ENCODE measurements at regions not wholly inside any gene's neighbourhood (a gene's known extent, or its start where the extent isn't known, plus 50 kb on each side); places are given as distances from the start of the nearest gene placed in this dataset.
A peak's percentile ranks its signal among the peaks of the same experiment; 100 is the strongest.

GRCh38 chr6:14746139-14746837, 499.6 kb upstream of the JARID2 start:
- TF ChIP-seq ZNF248 (tag by site-specific recombination; IDR thresholded peaks at IDR 0.05) (no peak), ZNF426 (tag by site-specific recombination; IDR thresholded peaks at IDR 0.05) (no peak), ZNF146 (tag by site-specific recombination; IDR thresholded peaks at IDR 0.05) (no peak), BCL11A (tag by site-specific recombination; IDR thresholded peaks at IDR 0.05; ENCODE audit: low read depth) (no peak), ZNF175 (tag by site-specific recombination; IDR thresholded peaks at IDR 0.05) (no peak), ZSCAN5A (tag by site-specific recombination; IDR thresholded peaks at IDR 0.05) (no peak), SETDB1 (IDR thresholded peaks at IDR 0.05; ENCODE audit: insufficient read length, low read length) (peak; percentile 33), HOXA7 (CRISPR knock-in tag; IDR thresholded peaks at IDR 0.05; ENCODE audit: borderline replicate concordance) (no peak), ZNF529 (tag by site-specific recombination; IDR thresholded peaks at IDR 0.05; ENCODE audit: insufficient replicate concordance) (peak; percentile 99), ZNF704 (tag by site-specific recombination; IDR thresholded peaks at IDR 0.05) (no peak), WT1 (tag by site-specific recombination; IDR thresholded peaks at IDR 0.05) (no peak), ZNF571 (tag by site-specific recombination; IDR thresholded peaks at IDR 0.05) (no peak), PATZ1 (tag by site-specific recombination; IDR thresholded peaks at IDR 0.05) (no peak)
- Histone ChIP-seq H3K4me1 (ENCODE audit: control insufficient read depth, insufficient read depth, low read length) (no peaks in the 10 kb centered on the region), H3K36me3 (ENCODE audit: control insufficient read depth in 2 of 2, insufficient read depth in 1 of 2, low read length in 2 of 2) (no peaks in the 10 kb centered on the region), H3K27ac (ENCODE audit: extremely low read depth, low read depth, low read length) (no peak overlapping the region), H3K4me3 (ENCODE audit: low read depth, low read length) (no peak overlapping the region), H3K9me3 (ENCODE audit: control insufficient read depth, insufficient read depth, low read depth, low read length) (no peaks in the 10 kb centered on the region)
- ChIA-PET CTCF (no interaction called here), POLR2A (no interaction called here)

GRCh38 chr6:14747881-14748520, 497.9 kb upstream of the JARID2 start:
- POLR2A ChIA-PET, result no interaction called here

More at GRCh38 chr6:14747881-14748520, 497.9 kb upstream of the JARID2 start:
- TF ChIP-seq INSM2 (tag by site-specific recombination; IDR thresholded peaks at IDR 0.05), result no peak
- no peak for TF ChIP-seq ZNF354C (tag by site-specific recombination; IDR thresholded peaks at IDR 0.05; ENCODE audit: borderline replicate concordance, low read depth)
- H3K4me3 ChIP-seq (ENCODE audit: low read depth, low read length), result no peak overlapping the region
- no peaks in the 10 kb centered on the region for H3K36me3 ChIP-seq (ENCODE audit: control insufficient read depth in 2 of 2, insufficient read depth in 1 of 2, low read length in 2 of 2)
- CTCF ChIA-PET, result interaction anchor here (0.6 kb wide), 1 partner anchor 194 kb away, joined by 4 read pairs; no protein-coding TSS in a partner anchor
- no peak overlapping the region for H3K27ac ChIP-seq (ENCODE audit: extremely low read depth, low read depth, low read length)
- no peaks in the 10 kb centered on the region for H3K4me1 ChIP-seq (ENCODE audit: control insufficient read depth, insufficient read depth, low read length)
- no peaks in the 10 kb centered on the region for H3K9me3 ChIP-seq (ENCODE audit: control insufficient read depth, insufficient read depth, low read depth, low read length)
